NCI-H1694 (cell line): ENCODE measurements at regions not wholly inside any gene's neighbourhood (a gene's known extent, or its start where the extent isn't known, plus 50 kb on each side); places are given as distances from the start of the nearest gene placed in this dataset.
A peak's percentile ranks its signal among the peaks of the same experiment; 100 is the strongest.

ENCODE experiments used
- DNase-seq: peaks from one replicate; lab custom pipeline; 2025; lab: John Stamatoyannopoulos, UW

GRCh38 chr5:53416144-53416738, 64.2 kb upstream of the FST start:
- DNase-seq, result no peak

GRCh38 chr5:53418409-53418808, 62.0 kb upstream of the FST start:
- no peak for DNase-seq

GRCh38 chr5:53418826-53419658, 61.4 kb upstream of the FST start:
- DNase-seq, result no peak

- no peak for DNase-seq
Observed at GRCh38 chr5:53422539-53422938, 57.9 kb upstream of the FST start.

- DNase-seq, result no peak
Observed at GRCh38 chr5:53423724-53424123, 56.7 kb upstream of the FST start.

- no peak for DNase-seq
Observed at GRCh38 chr5:53424686-53425615, 55.5 kb upstream of the FST start.

GRCh38 chr5:53425687-53426511, 54.5 kb upstream of the FST start:
- peak; percentile 11 for DNase-seq

- DNase-seq, result no peak
Observed at GRCh38 chr5:53426512-53426830, 54.0 kb upstream of the FST start.

- DNase-seq, result no peak
Observed at GRCh38 chr5:53426878-53427277, 53.6 kb upstream of the FST start.

- DNase-seq, result no peak
Observed at GRCh38 chr5:53427965-53428364, 52.5 kb upstream of the FST start.

- DNase-seq, result no peak
Observed at GRCh38 chr5:53429706-53430105, 50.7 kb upstream of the FST start.

GRCh38 chr5:53430618-53431252, 49.7 kb upstream of the FST start:
- DNase-seq, result no peak
